Esophagus (tissue), 2 donors: ENCODE measurements at regions not wholly inside any gene's neighbourhood (a gene's known extent, or its start where the extent isn't known, plus 50 kb on each side); places are given as distances from the start of the nearest gene placed in this dataset.

ENCODE experiments used
- H3K27ac ChIP-seq, 2 donors: one replicate each; pipeline ENCODE4 v1.5.1; 2013; ENCODE audit warnings: low read depth in 2 of 2, mild to moderate bottlenecking in 2 of 2, inconsistent platforms in 1 of 2, low read length in 1 of 2, moderate library complexity in 1 of 2
- H3K27me3 ChIP-seq, 2 donors: one replicate each; pipeline ENCODE4 v1.6.1; 2013; ENCODE audit warnings: low read length in 2 of 2, control low read depth in 1 of 2, mild to moderate bottlenecking in 1 of 2; ENCODE audit not compliant: insufficient read depth in 2 of 2, control insufficient read depth in 1 of 2
- H3K36me3 ChIP-seq, 2 donors: one replicate each; pipeline ENCODE4 v1.6.1; 2013; ENCODE audit warnings: low read length in 1 of 2; ENCODE audit not compliant: control insufficient read depth in 2 of 2, insufficient read depth in 2 of 2
- H3K4me1 ChIP-seq, 2 donors: one replicate each; pipeline ENCODE4 v1.6.1; 2013; ENCODE audit warnings: low read length in 1 of 2; ENCODE audit not compliant: control insufficient read depth in 2 of 2, insufficient read depth in 2 of 2
- H3K4me3 ChIP-seq, 2 donors: one replicate each; pipeline ENCODE4 v1.5.1; 2013; ENCODE audit warnings: low read length in 2 of 2, mild to moderate bottlenecking in 2 of 2, low read depth in 1 of 2, moderate library complexity in 1 of 2
- H3K9me3 ChIP-seq, 2 donors: one replicate each; pipeline ENCODE4 v1.6.1; 2013; ENCODE audit warnings: mild to moderate bottlenecking in 2 of 2, low read depth in 1 of 2, low read length in 1 of 2, moderate library complexity in 1 of 2; ENCODE audit not compliant: control insufficient read depth in 2 of 2, insufficient read depth in 1 of 2
- WGBS, 2 donors: extraction: QIAGEN DNeasy Blood & Tissue Kit; methylation state at CpG; one replicate each; pipeline ENCODE4 v1.1.7; 2013; 5-methylcytosine and 5-hydroxymethylcytosine counted together
- donor health status: healthy with polysubstance abuse.
- donor health status: Bipolar disorder and iron deficiency.

DNA sequence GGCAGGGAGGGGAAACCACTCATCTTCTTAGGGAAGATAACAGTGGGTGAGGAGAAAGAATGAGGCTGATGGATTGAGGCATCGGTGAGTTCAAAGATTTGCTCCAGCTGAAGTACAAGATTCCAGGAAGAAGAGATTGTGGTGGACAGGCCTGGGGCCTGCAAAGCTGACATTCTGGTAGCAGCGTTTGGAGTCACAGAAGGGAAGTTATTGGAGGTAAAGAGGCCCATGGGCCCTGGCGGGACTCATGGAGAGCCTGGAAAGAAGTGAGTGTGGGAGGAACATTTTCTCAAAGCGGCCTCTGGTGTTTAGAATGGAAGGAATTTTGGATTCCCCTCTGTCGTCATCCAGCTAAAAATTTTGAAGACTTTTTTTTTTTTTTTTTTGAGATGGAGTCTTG is 160.0 kb upstream of the KLF6 start:
- Histone ChIP-seq H3K4me3 (no peak overlapping the region), H3K9me3 (peaks cover 0 to 2% of the 10 kb centered on the region in 2 donors), H3K4me1 (no peaks in the 10 kb centered on the region), H3K36me3 (no peaks in the 10 kb centered on the region), H3K27ac (no peak overlapping the region), H3K27me3 (no peaks in the 10 kb centered on the region)
- WGBS, 2 donors: 83 to 86% methylated on average over 5 of the region's 5 CpGs

DNA sequence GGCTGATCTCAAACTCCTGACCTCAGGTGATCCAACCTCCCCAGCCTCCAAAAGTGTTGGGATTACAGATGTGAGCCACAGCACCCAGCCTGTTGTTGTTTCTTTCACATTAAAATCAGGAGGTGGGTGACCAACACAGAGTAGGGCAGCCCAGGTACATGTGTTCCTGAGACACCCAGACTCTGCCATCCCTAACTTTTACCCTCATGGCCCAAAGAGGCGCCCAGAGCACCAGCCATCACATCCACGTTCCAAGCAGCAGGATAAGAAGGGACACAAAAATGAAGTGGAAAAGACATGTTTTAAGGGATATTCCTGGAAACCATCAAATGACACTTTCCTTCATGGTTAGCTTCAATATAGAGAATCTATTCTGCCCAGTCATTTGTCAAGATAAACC is 159.6 kb upstream of the KLF6 start:
- Histone ChIP-seq H3K9me3 (peaks cover 0 to 2% of the 10 kb centered on the region in 2 donors), H3K27ac (no peak overlapping the region), H3K36me3 (no peaks in the 10 kb centered on the region), H3K27me3 (no peaks in the 10 kb centered on the region), H3K4me3 (no peak overlapping the region), H3K4me1 (no peaks in the 10 kb centered on the region)
- WGBS, 2 donors: 98 to 100% methylated on average over 2 of the region's 2 CpGs

DNA sequence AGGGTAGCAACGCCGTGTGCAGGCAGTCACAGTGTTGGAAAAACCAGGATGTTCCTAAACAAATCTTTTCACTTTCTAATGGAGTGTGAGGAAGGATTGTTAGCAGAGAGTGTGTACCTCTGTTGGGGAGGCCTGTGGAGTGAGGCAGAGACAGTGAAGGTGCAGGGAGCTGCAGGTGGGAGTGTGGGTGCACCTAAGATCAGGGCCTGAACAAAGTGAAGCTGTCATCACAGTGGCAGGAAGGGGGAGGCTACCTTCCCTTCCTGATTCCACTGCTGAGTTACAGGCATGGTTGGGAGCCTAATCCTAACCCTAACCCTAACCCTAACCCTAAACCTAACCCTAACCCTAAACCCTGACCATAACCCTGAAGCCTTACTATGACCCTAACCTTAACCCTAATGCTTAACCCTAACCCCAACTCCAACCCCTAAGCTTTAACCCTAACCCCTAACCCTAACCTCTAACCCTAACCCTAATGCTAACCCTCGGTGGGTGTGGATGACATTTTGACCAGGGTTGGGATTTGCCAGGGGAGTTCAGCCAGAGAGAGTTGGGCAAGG is 158.8 kb upstream of the KLF6 start:
- peaks cover 0 to 2% of the 10 kb centered on the region in 2 donors for H3K9me3 ChIP-seq
- no peak overlapping the region for H3K27ac ChIP-seq
- H3K36me3 ChIP-seq: no peaks in the 10 kb centered on the region
- no peak overlapping the region for H3K4me3 ChIP-seq
- no peaks in the 10 kb centered on the region for H3K27me3 ChIP-seq
- no peaks in the 10 kb centered on the region for H3K4me1 ChIP-seq
- 91% methylated on average over 3 of the region's 3 CpGs for WGBS, 2 donors

DNA sequence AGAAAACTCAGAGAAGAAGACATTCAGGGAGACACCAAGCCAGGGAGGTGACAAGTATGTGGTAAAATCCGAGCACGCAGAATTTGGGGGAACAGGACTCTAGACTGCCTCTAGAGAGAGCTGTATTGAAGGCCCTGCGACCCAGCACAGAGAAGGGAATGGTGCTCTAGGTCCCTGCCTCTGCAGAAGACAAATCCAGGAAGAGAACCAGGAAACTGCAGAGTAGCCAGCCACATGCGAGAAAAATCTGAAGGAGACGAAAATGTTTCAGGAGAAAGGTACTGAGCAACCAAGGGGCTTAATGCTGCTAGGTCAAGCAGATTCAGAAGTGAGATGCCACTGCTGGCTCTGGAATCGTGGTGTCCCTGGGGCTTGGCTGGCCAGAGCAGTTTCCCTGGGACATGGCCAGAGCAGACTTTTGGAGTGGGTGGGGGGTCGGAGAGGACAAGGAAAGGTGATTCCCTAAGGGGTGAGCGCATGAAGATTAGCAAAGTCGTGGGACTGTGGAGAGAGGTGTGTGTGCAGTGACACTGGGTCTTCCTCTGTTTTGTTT is 158.0 kb upstream of the KLF6 start:
- WGBS, 2 donors: 83 to 87% methylated on average over 9 of the region's 9 CpGs
- H3K4me3 ChIP-seq: no peak overlapping the region
- H3K4me1 ChIP-seq: peaks cover 0 to 1% of the 10 kb centered on the region in 2 donors
- no peak overlapping the region for H3K27ac ChIP-seq
- peaks cover 0 to 2% of the 10 kb centered on the region in 2 donors for H3K9me3 ChIP-seq
- no peaks in the 10 kb centered on the region for H3K36me3 ChIP-seq
- H3K27me3 ChIP-seq: no peaks in the 10 kb centered on the region

DNA sequence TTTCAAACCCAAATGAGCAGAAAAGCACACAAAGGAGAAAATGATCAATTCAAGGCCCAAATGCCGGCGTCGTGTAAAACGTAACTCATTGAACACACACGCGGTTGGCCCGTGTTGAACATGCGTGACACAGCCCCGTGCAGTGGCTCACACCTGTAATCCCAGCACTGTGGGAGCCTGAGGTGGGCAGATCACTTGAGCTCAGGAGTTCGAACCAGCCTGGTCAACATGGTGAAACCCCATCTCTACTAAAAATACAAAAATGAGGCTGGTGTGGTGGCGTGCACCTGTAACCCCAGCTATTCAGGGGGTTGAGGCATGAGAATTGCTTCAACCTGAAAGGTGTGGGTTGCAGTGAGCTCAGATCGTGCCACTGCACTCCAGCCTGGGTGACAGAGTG is 156.7 kb upstream of the KLF6 start:
- Histone ChIP-seq H3K27me3 (no peaks in the 10 kb centered on the region), H3K4me1 (peaks cover 0 to 3% of the 10 kb centered on the region in 2 donors), H3K4me3 (no peak overlapping the region), H3K27ac (no peak overlapping the region), H3K36me3 (no peaks in the 10 kb centered on the region), H3K9me3 (peaks cover 0 to 2% of the 10 kb centered on the region in 2 donors)
- WGBS, 2 donors: 95% methylated on average over 12 of the region's 12 CpGs

DNA sequence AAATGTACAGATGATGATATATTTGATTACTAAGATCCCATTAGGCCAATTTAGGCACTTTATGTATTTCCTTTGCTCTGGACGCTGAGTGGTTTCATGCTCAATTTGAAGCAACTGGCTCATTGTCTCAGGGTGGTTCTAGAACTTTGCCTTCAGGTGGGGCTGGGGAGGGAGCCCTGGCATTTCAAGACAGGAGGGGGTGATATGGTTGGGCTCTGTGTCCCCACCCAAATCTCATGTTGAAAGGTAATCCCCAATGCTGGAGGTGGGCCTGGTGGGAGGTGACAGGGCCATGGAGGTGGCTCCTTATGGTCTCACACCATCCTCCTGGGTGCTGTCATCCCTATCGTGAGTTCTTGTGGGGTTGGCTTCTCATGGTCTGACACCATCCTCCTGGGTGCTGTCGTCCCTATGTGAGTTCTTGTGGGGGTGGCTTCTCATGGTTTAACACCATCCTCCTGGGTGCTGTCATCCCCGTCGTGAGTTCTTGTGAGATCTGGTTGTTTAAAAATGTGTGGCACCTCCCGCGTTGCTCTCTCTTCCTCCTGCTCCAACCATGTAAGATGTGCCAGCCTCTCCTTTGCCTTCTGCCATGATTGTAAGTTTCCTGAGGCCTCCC is 151.5 kb upstream of the KLF6 start:
- WGBS, 2 donors: 71 to 80% methylated on average over 7 of the region's 7 CpGs
- Histone ChIP-seq H3K27ac (peak overlapping the region; percentile 61 to 62), H3K4me1 (peaks cover 3 to 6% of the 10 kb centered on the region in 2 donors), H3K9me3 (no peaks in the 10 kb centered on the region), H3K4me3 (no peak overlapping the region), H3K36me3 (no peaks in the 10 kb centered on the region), H3K27me3 (no peaks in the 10 kb centered on the region)

DNA sequence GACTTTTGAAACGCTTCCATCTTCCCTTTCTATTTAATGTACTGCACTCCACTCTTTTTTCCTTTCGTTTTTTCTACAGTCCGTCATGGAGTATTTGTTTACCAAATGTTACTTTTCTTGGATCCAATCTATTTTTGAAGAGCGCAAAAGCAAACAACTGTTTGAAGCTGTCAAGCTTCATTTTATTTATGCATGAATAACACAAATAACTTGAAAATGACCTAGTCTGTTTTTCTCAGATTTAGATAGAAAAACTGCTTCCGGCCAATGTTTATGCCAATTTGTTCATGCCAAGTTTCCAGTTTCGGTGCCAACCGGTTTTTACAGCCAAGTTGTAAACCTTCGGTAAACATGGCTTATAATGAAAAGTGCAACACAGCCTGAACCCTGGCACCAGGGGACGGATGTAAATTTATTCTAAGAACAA is 150.9 kb upstream of the KLF6 start:
- Histone ChIP-seq H3K36me3 (no peaks in the 10 kb centered on the region), H3K9me3 (no peaks in the 10 kb centered on the region), H3K4me1 (peaks cover 3 to 6% of the 10 kb centered on the region in 2 donors), H3K27ac (peak overlapping the region; percentile 48 to 62), H3K27me3 (no peaks in the 10 kb centered on the region), H3K4me3 (peak overlapping the region in 1 of 2 donors; percentile 42)
- WGBS, 2 donors: 16 to 24% methylated on average over 9 of the region's 9 CpGs

DNA sequence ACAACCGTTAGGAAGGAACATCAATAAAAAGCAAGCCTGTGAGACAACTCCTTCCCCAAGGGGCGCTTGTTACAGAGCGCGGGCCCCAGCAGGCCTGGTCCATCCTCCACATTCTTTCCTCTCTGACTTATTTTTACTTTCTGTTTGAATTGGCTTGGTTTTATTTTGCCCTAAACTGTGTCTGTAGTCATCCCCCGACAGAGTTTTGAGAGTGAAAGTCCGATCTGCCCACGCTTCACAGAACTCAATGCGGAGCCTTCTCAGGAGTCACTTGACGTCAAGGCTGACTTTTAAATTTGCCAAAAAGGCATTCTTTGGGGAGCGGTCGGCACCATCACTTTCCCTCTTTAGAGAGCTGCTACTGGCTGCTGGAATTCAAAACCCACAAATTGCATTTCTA is 150.1 kb upstream of the KLF6 start:
- Histone ChIP-seq H3K4me3 (peak overlapping the region in 1 of 2 donors; percentile 42), H3K4me1 (peaks cover 3 to 6% of the 10 kb centered on the region in 2 donors), H3K36me3 (no peaks in the 10 kb centered on the region), H3K9me3 (no peaks in the 10 kb centered on the region), H3K27me3 (no peaks in the 10 kb centered on the region), H3K27ac (peak overlapping the region; percentile 60 to 85)
- 17 to 32% methylated on average over 11 of the region's 11 CpGs for WGBS, 2 donors

DNA sequence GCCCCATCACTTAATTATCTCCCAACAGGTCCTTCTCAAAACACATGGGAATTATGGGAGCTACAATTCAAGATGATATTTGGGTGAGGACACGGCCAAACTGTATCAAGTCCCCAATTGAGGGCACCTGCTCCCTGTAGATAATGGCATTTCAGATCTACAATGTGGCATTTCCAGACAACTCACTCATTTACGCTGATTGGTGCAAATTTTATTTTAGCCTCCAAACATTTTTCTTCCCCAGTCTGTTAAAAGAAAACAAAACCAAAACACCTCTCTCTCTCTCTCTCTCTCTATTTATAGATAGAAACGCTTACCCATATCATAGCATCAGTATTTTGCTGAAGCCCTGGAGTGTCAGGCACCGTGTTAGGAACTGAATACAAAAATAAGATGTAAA is 148.7 kb upstream of the KLF6 start:
- WGBS, 2 donors: 92 to 94% methylated on average over 4 of the region's 4 CpGs
- Histone ChIP-seq H3K9me3 (no peaks in the 10 kb centered on the region), H3K27me3 (no peaks in the 10 kb centered on the region), H3K4me3 (no peak overlapping the region), H3K36me3 (no peaks in the 10 kb centered on the region), H3K27ac (no peak overlapping the region), H3K4me1 (peaks cover 3 to 6% of the 10 kb centered on the region in 2 donors)
